Upper lobe of left lung (tissue), 6 donors: ENCODE measurements at regions not wholly inside any gene's neighbourhood (a gene's known extent, or its start where the extent isn't known, plus 50 kb on each side); places are given as distances from the start of the nearest gene placed in this dataset.

Experiments
- ATAC-seq, 2 donors: fragments of 200-7000 bp; cut with Tn5 transposase; one replicate each; pipeline ENCODE4 v1.9.1; 2022; ENCODE audit warnings: mild to moderate bottlenecking in 2 of 2, moderate library complexity in 2 of 2; ENCODE audit not compliant: low FRiP score in 2 of 2
- DNase-seq, 2 donors: peaks; one replicate each; pipeline ENCODE4 v3.0.0-alpha.2; 2019 to 2020
- H3K27ac ChIP-seq, 4 donors: fragments of 200-600 bp; sonication (generic); one replicate each; pipeline ENCODE4 v1.5.1; 2016 to 2019
- H3K27me3 ChIP-seq, 4 donors: fragments of 200-600 bp; sonication (generic); one replicate each; pipeline ENCODE4 v1.5.1; 2017 to 2019
- H3K36me3 ChIP-seq, 4 donors: fragments of 200-600 bp; sonication (generic); one replicate each; pipeline ENCODE4 v1.5.1; 2016 to 2019
- H3K4me1 ChIP-seq, 4 donors: fragments of 200-600 bp; sonication (generic); one replicate each; pipeline ENCODE4 v1.5.1; 2018 to 2019
- H3K4me3 ChIP-seq, 4 donors: fragments of 200-600 bp; sonication (generic); one replicate each; pipeline ENCODE4 v1.5.1; 2017 to 2019; ENCODE audit warnings: mild to moderate bottlenecking in 2 of 4, moderate library complexity in 1 of 4
- H3K9me3 ChIP-seq, 4 donors: fragments of 200-600 bp; sonication (generic); one replicate each; pipeline ENCODE4 v1.5.1; 2018 to 2019
- CTCF ChIP-seq, 6 experiments: fragments of 450-650 bp in 4 of 6; fragments of 200-600 bp in 2 of 6; sonication (generic) in 2 of 6; IDR thresholded peaks; one replicate each; pipeline ENCODE4 v1.5.1; 2016 to 2019; ENCODE audit warnings: antibody characterized with exemption in 6 of 6
- EP300 ChIP-seq, 4 donors: sonication (generic); formaldehyde crosslinking; IDR thresholded peaks; one replicate each; pipeline ENCODE4 v1.5.1; 2017; ENCODE audit warnings: antibody characterized with exemption in 4 of 4, control low read depth in 2 of 4
- POLR2A ChIP-seq, 4 donors: fragments of 450-650 bp; IDR thresholded peaks; one replicate each; pipeline ENCODE4 v1.5.1; 2016 to 2017; ENCODE audit warnings: antibody characterized with exemption in 4 of 4, mild to moderate bottlenecking in 2 of 4
- POLR2AphosphoS5 ChIP-seq, 2 donors: sonication (generic); formaldehyde crosslinking; IDR thresholded peaks; one replicate each; pipeline ENCODE4 v1.5.1; 2017; ENCODE audit warnings: antibody characterized with exemption in 2 of 2
- WGBS, 2 donors: methylation state at CpG; one replicate each; pipeline ENCODE4 v1.1.5; 2017 to 2018; 5-methylcytosine and 5-hydroxymethylcytosine counted together
- donor health status: DM: no; HTN: no; CAD: no; lungs with moderate emphysema.
- donor health status: DM: no; HTN: yes; CAD: no; lungs with severe emphysema.

DNA sequence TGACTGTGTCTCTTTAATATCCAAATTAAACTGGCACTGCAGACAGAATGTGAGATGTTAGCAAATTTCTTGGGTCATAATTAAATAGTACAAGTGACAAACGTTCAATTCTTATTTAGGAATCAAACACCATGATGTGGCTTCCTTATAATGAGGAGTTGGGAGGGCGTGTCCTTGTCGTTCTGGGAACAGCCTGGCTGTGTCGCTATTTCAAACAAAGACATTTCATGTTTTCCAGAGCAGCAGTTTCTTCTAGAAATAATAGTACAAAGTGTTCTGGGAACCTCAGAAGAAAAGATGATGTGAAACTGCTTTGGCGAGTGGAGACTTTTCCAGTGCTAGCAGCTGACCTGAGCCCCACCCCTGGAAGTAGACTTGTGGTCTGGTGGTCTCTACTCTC is 301.7 kb upstream of the N4BP1 start:
- H3K36me3 ChIP-seq = no peaks in the 10 kb centered on the region
- TF ChIP-seq POLR2A (IDR thresholded peaks at IDR 0.05) (no peak), POLR2AphosphoS5 (IDR thresholded peaks at IDR 0.05) (no peak), EP300 (IDR thresholded peaks at IDR 0.05) (no peak), CTCF (IDR thresholded peaks at IDR 0.05) (no peak)
- no peak for ATAC-seq
- H3K27ac ChIP-seq = no peak overlapping the region
- no peaks in the 10 kb centered on the region for H3K9me3 ChIP-seq
- 50 to 52% methylated on average over 5 of the region's 5 CpGs for WGBS, 2 donors
- H3K4me3 ChIP-seq = no peak overlapping the region
- DNase-seq = no peak
- no peaks in the 10 kb centered on the region for H3K27me3 ChIP-seq
- no peaks in the 10 kb centered on the region for H3K4me1 ChIP-seq

DNA sequence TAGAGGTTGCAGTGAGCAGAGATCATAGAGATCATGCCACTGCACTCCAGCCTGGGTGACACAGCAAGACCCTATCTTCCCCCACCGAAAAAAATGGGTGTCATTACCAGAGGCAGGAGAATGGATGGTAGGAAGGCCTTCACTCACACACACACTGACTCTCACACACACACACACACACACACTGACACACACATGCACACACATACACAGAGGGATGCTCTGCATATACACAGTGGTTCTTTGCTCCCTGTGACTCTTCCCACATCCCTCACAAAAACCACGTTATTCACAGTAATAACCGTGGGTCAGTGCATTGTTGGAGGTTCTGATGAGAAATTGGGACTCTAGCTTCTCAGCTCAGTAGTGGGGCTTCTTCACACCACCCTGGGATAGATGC is 300.2 kb upstream of the N4BP1 start:
- Histone ChIP-seq H3K9me3 (no peaks in the 10 kb centered on the region), H3K4me1 (no peaks in the 10 kb centered on the region), H3K27me3 (no peaks in the 10 kb centered on the region), H3K36me3 (no peaks in the 10 kb centered on the region), H3K4me3 (no peak overlapping the region), H3K27ac (no peak overlapping the region)
- DNase-seq (no peak), ATAC-seq (no peak)
- 71 to 86% methylated on average over 3 of the region's 3 CpGs for WGBS, 2 donors
- TF ChIP-seq POLR2A (IDR thresholded peaks at IDR 0.05) = no peak
- no peak for TF ChIP-seq EP300 (IDR thresholded peaks at IDR 0.05)
- no peak for TF ChIP-seq CTCF (IDR thresholded peaks at IDR 0.05)
- no peak for TF ChIP-seq POLR2AphosphoS5 (IDR thresholded peaks at IDR 0.05)

DNA sequence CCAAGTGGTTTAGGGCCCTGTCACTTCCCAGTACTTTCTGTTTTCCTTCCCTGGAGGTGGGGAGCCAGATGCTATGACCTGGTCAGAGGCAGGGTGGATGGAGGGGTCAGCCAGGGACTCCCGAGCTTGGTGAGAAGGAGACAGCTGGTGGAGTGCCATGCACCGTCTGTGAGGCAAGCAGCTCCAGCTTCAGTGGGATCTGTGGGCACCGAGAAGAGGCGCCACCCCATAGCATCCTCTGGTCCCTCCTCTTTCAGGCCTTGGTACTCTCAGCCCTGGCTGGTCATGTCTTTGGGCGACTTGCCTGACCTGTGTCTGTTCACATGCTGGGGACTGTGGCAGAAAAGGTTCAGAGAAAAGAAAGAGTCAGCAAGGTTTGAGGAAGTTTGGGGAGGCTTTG is 299.3 kb upstream of the N4BP1 start:
- Histone ChIP-seq H3K4me1 (no peaks in the 10 kb centered on the region), H3K9me3 (no peaks in the 10 kb centered on the region), H3K27me3 (no peaks in the 10 kb centered on the region), H3K4me3 (no peak overlapping the region), H3K27ac (no peak overlapping the region), H3K36me3 (no peaks in the 10 kb centered on the region)
- DNase-seq (no peak), ATAC-seq (no peak)
- TF ChIP-seq POLR2A (IDR thresholded peaks at IDR 0.05) = no peak
- no peak for TF ChIP-seq EP300 (IDR thresholded peaks at IDR 0.05)
- no peak for TF ChIP-seq POLR2AphosphoS5 (IDR thresholded peaks at IDR 0.05)
- no peak for TF ChIP-seq CTCF (IDR thresholded peaks at IDR 0.05)
- 76 to 84% methylated on average over 2 to 4 of the region's 5 CpGs for WGBS, 2 donors

DNA sequence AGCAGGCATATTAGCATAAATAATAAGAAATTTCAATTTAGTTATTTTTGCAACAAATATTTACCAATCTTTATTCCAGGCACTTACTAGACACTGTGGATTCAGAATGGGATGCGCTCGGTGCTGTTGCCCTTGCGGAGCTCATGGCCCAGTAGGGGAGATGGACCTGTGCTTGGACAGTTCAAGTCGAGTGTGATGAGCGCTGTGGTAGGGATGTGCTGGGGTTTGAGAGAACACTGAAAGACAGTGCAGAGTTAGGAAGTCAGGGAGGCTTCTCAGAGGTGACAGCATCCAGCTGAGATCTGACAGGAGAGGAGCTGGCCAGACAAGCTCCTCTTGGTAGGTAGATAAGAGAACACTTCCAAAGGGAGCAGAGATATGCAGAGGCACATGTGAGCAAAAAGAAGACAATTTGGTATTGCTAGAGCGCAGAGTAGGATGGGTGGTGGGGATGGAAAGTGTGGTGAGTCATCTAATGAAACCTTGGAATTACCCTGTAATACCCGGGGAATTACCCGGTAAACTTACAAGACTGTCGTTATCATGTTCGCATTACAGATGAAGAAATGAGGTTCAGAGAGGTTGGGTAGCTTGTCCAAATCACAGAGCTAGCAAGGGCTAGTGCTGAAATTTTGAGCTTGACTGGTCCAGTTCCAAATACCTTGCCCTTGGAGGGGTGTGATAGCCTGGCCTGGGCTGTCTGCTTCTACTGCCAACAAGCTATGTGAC is 298.1 kb upstream of the N4BP1 start:
- no peak for DNase-seq
- no peak for ATAC-seq
- no peaks in the 10 kb centered on the region for H3K36me3 ChIP-seq
- no peaks in the 10 kb centered on the region for H3K9me3 ChIP-seq
- H3K4me3 ChIP-seq = no peak overlapping the region
- H3K27me3 ChIP-seq = no peaks in the 10 kb centered on the region
- H3K27ac ChIP-seq = no peak overlapping the region
- WGBS, 2 donors = 87 to 94% methylated on average over 10 of the region's 10 CpGs
- TF ChIP-seq POLR2AphosphoS5 (IDR thresholded peaks at IDR 0.05) (no peak), POLR2A (IDR thresholded peaks at IDR 0.05) (no peak), EP300 (IDR thresholded peaks at IDR 0.05) (no peak), CTCF (IDR thresholded peaks at IDR 0.05) (no peak)
- no peaks in the 10 kb centered on the region for H3K4me1 ChIP-seq
